Glomerular visceral epithelial cell (primary cell): ENCODE measurements at regions not wholly inside any gene's neighbourhood (a gene's known extent, or its start where the extent isn't known, plus 50 kb on each side); places are given as distances from the start of the nearest gene placed in this dataset.

Experiments
- DNase-seq: peaks from one replicate; pipeline ENCODE4 v3.0.0-alpha.2; 2016; ENCODE audit errors: extremely low spot score

- no peak for DNase-seq
Measured at GRCh38 chrX:13903405-13903804, 86.5 kb upstream of the GPM6B start.

DNA sequence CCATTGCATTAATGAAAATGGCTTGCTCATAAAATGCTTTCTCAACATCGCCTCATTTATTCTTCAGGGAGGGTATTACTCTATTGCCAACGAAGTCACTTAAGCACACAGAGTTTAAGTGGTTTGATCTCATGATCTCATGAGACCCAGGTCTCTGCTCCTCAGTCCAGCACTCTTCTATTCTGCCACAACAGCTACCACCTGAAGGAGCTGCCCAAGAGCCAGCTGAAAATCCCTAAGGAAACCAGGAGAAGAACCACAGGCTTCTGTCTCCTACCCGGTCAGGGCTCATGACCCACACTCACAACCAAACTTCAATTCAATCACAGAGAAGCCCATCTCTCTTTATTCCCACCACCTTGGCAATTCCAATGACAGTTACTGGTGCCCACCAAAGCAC is 85.5 kb upstream of the GPM6B start:
- DNase-seq, result no peak

DNA sequence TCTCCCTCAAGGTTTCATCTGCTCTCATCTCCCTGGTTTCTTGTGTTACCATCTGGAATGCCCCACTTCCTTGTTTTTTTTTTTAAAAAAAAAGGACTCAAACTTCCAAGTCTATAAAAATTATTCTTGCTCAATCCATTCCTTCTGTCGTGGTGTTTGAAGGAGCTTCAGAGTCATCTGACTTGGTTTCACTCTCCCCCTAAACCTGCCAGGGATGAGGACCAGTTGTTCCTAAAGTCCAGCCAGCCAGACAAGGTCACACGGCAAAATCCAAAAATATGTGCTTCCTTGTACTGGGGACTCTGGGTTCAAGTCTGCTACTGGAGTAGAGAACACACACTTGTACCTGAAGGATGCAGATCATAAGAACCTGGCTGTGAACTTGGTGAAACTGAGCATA is 84.5 kb upstream of the GPM6B start:
- DNase-seq, result no peak

GRCh38 chrX:13900351-13900750 is 83.5 kb upstream of the GPM6B start:
- no peak for DNase-seq

DNA sequence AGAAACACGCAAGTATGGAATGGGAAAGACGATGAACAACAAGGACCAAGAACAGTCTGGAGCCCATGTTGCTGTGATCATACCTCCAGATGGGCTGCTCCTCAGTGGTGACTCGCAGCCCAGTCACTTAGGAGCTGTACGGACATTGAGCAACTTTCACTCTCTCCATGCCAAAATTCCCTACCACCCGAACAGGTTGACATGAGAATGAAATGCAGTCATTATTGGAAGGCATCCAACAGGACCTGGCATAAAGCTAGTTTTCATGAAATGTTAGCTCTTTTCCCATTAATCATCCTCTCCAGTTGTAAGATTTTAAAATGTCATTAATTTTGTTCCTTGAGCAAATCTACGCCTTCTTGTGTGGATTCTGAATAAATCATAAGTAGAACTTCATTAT is 82.7 kb upstream of the GPM6B start:
- DNase-seq, result peak; percentile 56

DNA sequence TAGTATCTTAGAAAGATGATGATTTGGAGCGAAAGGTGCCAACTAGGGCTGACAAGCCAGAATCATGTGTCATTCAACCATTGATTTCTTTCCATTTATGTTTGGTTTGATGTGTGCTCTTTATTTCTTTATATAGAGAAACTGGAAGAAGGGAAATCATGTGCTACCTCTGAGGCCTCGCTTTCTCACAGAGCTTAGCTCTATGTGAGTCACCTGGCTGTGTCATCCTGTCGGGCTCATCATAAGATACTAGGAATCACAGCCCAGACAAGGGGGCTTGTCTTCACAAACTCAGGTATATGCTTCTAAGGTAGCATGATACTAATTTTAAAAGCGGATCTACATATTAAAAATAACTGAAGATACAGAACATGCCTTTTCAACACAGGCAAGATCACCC is 81.7 kb upstream of the GPM6B start:
- DNase-seq, result peak; percentile 0

DNA sequence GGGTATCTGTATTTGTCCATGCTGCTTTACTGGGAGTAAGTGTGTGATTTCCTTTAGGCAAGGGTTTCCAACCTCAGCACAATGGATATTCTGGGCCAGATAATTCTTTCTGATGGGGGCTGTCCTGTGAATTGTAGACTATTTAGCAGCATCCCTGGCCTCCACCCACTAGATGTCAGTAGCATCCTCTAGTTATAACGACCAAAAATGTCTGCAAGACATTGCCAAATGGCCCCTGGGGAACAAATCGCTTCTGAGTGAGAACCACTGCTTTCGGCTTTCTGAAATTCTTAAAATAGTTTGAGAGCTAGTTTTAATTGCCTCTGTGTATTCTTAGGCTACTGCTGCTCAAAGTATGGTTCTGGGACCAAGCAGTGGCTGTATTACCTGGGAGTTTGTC is 81.2 kb upstream of the GPM6B start:
- DNase-seq, result no peak

DNA sequence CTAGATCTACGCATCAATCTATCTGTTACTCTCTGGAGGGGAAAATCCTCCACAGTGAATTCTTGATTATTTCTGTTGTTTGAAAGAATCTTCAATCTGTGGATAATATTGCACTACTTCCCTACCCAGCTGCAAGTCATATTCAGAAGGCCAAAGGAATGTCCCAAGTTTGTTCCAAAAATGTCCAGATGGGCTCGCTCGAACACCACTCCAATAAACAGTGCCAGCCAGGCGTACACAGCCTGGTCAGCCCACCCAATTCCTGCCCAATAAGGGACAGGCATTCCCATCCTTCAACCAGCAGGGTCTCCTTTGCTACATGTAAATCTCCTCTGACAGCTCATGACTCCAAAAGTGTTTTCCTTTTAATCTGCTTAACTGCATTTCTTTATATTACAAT is 80.7 kb upstream of the GPM6B start:
- no peak for DNase-seq

DNA sequence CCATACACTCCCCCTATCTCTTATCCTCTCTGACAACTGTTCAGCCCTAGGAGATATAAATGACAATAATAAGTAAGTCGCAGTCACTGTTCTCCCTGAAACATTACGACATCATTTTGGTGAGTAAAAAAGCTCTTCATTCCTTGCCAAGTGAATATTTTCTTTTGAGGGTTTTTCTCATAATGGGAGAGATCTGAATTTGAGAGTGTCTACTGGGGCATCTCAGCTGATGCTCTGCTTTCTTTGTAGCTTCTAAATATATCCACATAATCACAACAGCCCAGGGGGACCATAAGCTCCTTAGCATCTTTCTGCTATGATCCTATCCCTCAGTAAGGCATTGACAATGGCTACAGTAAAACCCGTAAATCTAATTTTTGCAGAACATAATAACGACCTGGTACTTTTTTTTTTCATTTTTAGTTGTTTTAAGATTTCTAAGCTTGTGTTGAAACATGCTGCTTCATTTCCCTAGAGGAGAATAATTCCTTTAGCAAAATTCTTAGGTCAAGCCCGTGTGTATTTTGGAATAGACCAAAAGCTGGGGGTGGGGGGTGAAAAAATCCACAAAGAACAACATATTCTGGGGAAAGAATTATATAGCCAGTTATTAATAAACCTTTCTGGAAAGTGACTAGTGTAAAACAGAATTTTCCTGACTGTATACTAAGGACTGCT is 78.1 kb upstream of the GPM6B start:
- DNase-seq, result no peak

DNA sequence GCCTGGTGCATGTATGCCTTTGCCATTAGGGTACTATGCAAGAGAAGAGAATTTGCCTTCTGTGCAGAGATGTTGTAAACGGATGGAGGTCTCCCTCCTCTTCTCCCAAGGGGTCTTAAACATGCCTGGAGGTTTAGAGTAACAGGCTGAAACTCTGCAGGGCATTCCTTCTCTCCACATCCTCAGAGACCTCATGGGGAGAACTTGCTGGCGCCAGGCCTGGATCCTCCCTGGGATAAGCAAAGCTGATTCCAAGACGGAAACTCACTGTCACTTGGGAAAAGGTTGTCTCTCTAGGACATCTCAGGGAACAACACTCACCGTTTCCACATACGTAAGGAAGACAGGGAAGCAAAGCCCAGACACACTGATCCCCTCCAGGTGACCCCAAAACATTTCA is 76.9 kb upstream of the GPM6B start:
- no peak for DNase-seq

DNA sequence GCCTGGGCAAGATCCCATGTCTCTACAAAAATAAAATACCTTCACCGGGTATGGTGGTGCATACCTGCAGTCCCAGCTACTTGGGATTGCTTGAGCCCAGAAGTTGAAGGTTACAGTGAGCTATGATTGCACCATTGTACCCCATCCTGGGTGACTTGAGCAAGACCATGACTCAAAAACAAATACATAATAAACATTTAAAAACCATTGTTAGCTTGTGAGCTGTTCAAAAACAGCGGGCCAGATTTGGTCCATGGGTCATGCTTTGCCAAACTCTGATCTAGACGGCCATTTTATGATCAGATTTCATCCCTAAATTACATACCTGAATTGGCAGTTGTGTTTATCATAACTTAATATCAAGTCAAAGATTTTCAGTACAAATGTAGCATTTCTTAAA is 76.0 kb upstream of the GPM6B start:
- DNase-seq, result no peak

- no peak for DNase-seq
Measured at GRCh38 chrX:13891377-13892140, 74.7 kb upstream of the GPM6B start.

DNA sequence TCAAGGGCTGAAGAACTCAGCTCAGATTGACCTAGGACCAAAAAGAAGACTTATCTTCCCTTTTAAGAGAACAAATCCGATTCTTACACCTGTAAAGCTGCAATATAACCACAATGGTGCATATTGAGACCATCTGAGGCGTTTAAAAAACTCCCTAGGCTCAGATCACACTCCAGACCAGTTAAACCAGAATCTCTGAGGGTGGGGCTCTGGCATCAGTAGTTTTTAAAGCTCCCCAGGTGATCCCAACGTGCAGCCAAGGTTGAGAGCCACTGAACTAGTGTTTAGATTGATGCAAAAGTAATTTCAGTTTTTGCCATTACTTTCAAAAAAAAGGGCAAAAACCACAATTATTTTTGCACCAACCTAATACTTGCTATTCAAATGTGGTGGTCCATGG is 73.9 kb upstream of the GPM6B start:
- no peak for DNase-seq

- no peak for DNase-seq
Measured at GRCh38 chrX:13888284-13888683, 71.4 kb upstream of the GPM6B start.

DNA sequence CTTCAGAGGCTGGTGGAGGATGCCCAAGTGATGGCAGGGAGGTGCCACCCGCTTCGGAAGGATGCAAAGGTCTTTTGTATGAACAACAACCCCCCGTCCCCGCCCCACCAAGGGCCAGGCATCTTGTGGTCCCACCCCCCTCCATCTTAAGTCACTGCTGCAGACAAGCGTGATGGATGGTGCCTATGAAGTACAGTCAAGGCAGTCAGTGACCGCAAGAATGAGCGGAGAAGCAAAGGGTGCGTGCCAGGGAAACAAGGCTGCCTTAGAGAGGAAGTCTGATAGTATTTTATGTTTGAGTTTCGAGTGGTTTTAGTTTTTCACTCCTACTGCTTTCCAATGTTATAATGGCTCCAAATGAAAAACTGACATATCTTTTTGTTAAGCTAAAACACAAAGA is 68.7 kb upstream of the GPM6B start:
- DNase-seq, result no peak

DNA sequence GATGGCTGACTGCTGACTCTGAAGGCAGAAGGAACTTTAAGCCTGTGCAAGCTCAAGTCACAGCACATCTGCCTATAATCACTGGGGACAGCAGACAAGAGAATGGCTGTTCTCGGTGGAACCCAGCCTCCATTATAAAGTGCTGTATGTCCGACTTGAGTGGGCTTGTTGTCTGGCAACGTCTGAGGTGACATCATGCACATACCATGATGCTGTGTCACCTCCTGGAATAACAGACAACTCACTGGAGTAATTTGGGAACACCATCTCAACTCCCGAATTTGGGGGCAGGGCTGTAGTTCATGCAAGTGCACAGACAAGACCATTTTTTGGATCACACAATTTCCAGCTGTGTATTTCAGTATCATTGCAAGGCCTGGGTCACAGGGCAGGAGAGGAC is 59.8 kb upstream of the GPM6B start:
- peak; percentile 4 for DNase-seq

- no peak for DNase-seq
Measured at GRCh38 chrX:13875572-13875971, 58.7 kb upstream of the GPM6B start.

DNA sequence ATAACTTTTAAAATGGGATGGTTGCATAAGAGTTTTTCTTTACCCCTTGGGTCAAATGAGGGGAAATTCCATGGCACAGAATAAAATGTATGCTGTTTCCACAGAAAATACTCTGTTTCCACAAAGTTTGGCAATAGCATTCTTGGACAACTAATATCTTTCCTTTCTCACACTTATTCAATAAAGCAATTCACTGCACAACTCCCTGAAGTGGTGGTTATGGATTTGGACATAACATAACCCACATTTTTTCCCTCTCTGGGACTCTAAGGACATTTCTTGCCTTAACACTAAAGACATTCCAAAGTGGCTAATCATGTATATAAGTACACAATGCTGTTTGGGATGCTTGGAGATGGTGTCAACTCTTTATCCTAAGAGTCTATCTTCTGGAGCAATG is 51.7 kb upstream of the GPM6B start:
- no peak for DNase-seq
